RCC 7860 (cell line): ENCODE measurements at regions not wholly inside any gene's neighbourhood (a gene's known extent, or its start where the extent isn't known, plus 50 kb on each side); places are given as distances from the start of the nearest gene placed in this dataset.

Source experiments
- DNase-seq: peaks from one replicate; pipeline ENCODE4 v3.0.0-alpha.2; 2015; ENCODE audit warnings: low spot score
- FAIRE-seq: peaks from 2 replicates; lab custom pipeline; 2012; peaks lifted over from hg19 to GRCh38; lab: Jason Lieb, UNC

DNA sequence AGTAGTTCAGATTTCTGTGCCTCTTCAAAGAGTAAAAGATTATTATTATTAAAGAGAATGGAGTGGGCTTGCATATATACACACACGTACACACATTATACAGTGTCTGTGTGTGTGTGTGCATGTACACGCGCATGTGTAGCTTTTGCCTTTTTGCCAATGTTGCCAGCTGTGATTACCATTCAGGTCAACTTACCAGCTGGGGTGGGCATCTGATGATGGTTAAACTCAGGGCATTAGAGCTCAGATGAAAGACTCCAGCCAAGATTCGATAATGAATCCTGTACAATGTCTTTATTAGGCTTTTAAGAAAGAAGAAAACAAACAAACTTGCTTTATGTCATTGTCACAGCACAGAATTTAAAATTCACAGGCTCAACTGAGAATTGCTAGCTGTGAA, 296.5 kb upstream of the DMAC1 start:
- no peak for DNase-seq
- no peak for FAIRE-seq

DNA sequence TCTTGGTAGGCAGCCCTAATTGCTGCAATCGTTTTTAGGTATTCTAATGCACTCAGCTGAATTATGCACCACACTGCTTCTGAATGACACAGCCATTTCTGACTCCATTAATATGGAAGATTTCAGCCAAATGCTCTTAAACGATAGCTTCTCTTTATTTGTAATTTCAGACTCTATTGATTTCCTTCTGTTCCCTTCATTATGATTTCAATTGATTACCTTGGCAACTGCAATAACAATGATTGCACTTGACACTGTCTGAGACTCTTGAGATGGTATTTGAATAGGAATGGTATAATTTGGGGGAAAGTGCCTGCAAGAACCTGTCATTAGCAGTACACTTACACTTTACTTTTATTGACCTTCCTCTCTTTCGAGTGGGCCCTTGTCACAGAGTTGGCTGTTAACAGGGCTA, 296.1 kb upstream of the DMAC1 start:
- FAIRE-seq: no peak

DNA sequence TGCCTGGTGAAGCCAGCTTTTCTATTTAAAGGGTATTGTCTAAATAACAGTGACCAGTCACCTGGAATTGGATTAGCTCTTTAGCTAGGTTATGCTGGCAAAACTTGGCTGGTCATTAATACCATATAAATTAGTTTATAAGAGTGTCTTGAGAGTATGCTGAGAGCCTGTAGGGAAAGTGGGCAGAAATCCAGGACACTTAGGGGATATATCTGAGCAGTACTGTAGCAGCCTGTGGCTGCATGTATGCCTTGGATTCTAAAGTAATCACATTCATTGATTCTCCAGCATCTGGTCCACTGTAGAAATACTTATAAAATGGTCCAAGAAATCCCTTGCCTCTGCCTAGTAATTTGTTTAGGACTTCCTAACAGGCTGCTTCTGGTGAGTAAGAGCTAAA, 288.9 kb upstream of the DMAC1 start:
- no peak for FAIRE-seq
- no peak for DNase-seq

More for the DNA sequence above, 296.1 kb upstream of the DMAC1 start:
- no peak for DNase-seq

DNA sequence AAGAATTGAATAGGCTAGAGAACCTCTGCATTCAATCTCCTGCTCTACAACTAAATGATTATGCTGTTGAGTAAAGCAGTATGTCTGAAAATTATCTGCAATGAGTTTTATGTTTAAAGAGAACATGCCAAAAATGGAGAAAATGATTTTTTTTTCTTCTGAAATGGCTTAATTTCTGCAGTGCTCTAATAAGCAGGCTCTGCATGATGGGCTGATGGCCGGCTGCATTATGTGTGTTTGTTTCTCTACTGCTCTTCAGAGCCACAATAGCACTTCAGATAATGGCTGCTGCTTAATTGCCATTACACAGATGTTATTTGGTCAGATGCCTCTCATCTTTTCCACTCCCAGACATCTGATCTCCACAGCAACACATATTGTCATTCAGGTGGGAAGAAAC, 286.4 kb upstream of the DMAC1 start:
- FAIRE-seq (no peak), DNase-seq (no peak)

DNA sequence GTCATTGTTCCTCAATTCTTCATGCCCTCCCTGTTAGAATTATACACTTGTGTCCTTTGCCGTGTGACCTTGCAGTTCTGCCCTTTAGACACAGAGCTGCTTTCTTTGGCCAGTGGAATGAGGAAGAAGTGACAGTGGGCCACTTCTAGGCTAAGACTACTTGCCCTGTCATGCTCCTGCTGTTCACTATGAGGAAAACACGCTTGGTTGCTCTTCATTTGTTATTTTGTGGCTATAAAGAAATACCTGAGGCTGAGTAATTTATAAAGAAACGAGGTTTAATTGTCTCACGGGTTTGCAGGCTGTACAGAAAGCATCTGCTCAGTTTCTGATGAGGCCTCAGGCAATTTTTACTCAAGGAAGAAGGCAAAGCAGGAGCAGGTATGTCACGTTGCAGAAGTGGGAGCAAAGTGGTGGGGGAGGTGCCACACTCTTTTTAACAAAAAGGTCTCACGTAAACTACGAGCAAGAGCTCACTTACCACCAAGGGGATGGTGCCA, 279.1 kb upstream of the DMAC1 start:
- FAIRE-seq (no peak), DNase-seq (no peak)

DNA sequence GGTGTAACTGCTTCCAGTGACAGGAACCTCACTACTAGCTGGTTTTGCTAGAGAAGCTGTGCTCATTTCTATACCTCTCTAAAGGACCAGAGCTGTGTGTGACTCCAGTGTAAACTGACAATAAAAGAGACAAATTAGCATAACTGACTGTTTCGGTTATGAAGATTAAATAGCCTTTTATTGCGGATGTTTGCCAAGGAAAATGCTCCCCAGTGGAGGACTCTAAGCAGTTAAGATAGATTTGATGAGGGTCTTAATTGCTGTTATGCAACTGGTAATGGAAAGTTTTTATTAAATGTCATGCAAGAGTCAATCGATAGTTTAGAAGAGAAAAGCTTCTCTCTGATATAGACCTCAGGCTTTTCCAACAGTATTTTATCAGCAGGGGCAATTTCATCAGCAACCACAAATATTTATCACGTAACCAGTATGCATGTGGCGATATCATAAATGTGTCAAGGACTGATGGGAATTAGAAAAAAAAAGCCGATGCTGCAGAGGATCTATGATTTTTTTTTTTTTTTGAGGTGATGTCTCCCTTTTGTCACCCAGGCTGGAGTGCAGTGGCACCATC, 275.2 kb upstream of the DMAC1 start:
- DNase-seq (no peak), FAIRE-seq (no peak)

DNA sequence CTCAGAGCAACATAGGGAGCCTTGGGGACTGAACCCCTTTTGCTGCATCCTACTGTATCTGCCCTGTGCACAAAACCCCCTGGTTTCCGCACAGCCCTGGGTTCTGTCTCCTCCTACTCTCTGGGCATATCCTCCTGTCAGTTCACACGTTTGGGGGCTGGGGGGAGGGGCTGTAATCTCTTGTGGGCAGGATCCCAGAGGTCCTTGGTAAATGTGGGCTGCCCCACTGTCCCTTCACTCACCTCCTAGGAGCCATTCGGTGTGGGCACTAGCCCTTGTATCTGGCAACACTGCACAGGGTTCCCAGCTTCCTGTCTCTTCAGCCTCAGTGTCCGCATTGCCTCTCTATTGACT, 271.8 kb upstream of the DMAC1 start:
- FAIRE-seq (no peak), DNase-seq (no peak)

DNA sequence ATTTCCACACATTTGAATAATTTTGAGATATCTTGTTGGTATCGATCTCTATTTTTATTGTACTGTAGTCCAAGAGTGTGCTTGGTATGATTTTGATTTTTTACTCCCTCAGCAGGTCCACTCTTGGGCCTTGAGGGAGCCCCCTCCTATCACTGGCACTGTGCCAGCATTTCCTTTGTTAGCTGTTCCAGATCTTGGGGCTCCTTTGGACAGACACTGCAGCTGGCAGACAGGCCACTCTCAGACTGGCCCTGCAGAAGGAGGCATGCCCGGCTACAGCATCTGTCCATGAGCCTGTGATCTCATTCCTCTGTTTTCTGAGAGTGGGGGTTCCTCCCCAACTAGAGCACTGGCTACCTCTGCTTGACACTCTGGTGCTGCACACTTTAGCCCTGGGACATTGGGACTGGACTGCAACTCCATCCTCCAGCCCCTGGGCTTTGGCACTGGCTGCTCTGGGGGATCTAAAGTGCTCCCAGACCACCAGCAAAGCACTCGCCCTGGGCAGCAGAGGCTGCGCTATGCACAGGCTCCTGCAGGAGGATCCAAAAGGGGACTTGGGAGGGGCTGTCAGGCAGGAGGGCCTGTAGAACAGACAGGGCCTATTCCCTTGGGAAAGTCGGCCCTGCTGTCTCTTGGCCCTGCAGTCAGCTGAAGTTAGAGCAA, 271.3 kb upstream of the DMAC1 start:
- FAIRE-seq: no peak
- DNase-seq: no peak

DNA sequence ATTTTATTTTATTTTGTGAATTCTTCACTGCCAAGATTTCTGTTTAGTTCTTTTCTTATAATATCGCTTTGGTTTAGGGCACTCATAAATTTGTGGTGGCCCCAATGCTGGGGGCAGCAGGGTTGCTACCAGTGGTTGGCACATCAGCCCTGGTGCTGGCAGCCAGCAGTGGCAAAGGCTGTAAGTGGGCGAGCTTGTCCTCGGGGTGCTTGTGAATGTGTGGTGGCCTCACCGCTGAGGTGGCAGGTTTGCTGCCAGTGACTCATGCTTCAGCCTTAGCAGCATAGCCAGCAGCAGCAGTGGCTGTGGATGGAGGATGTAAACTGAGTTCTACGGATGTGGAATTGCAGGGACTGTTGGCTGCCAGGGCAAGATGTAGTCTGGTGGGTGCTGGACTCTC, 262.9 kb upstream of the DMAC1 start:
- no peak for FAIRE-seq
- no peak for DNase-seq

DNA sequence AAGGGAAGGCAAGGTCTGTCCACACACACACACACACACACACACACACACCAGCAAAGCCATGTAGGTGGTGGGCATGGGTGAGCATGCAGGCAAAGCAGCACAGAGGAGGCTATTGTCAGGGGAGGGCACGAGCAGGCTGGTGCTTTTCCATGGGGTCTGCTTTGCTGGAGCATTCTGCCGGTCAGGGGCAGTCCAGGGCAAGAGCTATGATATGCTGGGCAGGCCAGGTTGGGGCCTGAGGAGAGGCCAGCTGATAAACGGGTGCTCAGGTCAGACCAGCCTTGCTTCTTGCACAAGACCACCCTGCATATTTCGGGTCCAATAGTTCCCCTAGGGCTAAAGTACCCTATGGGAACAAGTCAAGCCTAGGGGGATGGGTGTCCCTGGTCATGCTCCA, 253.9 kb upstream of the DMAC1 start:
- no peak for DNase-seq
- no peak for FAIRE-seq

DNA sequence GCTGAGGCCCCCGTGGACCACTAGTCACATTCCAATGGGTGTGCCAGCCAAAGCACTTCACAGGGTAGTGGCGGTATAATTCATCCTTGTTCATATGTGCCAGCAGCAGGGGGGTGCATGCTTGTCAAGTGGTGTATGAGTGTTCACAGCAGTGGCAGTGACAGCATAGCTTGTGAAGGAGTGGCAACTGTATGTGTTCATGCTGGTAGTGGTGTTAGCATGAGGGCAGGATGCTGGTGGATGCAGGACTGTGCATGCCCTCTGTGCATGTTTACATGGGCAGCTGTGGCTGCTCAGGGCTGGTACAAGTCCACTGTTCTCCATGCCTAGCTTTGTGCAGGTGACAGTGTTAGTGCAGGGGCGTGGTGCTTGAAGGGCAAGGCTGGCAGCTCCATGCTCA, 253.4 kb upstream of the DMAC1 start:
- FAIRE-seq (no peak), DNase-seq (no peak)

DNA sequence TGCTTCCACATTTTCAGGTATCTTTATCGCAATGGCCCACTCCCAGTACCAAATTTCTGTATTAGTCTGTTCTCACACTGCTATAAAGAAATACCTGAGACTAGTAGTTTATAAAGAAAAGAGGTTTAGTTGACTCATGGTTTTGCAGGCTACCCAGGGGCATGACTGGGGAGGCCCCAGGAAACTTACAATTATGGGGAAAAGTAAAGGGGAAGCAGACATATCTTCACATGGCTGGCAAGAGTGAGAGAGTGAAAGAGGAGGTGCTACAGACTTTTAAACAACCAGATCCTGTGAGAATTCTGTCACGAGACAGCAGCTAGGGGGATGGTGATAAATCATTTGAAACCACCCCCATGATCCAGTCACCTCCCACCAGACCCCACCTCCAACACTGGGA, 238.2 kb upstream of the DMAC1 start:
- FAIRE-seq: no peak
- no peak for DNase-seq

DNA sequence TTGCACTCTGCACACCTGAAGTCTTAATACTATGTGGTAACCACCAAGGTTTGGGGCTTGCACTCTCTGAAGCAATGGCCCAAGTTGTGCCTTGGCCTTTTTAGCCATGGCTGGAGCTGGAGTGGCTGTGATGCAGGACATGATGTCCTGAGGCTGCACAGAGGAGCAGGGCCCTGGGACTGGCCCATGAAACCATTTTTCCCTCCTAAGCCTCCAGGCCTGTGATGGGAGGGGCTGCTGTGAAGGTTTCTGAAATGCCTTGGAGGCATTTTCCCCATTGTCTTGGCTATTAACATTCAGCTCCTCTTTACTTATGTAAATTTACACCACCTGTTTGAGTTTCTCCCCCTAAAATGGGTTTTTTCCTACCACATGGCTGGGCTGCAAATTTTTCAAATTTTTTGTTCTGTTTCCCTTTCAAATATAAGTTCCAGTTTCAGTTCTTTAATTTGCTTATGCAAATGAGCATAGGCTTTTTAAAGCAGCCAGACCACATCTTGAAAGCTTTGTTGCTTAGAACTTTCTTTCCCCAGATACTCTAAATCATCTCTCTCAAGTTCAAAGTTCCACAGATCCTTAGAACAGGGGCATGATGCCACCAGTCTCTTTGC, 237.4 kb upstream of the DMAC1 start:
- no peak for DNase-seq

DNA sequence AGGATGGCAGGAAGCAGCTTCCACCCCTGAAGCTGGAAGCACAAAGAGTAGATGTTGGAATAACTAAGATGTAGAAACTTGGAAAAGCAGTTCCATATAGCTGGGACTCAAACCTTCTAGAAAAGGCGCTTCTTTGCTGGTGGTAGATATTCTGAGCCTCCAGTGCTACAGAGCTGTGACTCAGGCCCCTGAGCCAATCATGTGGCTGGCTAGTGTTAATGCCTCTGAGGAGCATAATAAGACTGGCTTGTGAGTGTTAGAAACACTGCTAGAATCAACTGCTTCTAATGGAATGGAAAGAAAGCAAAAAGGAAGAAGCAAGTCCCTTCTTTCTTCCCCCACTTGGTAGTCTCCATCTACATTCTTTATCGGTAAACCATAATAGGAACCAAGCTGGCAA, 234.2 kb upstream of the DMAC1 start:
- DNase-seq (no peak), FAIRE-seq (no peak)

More for the DNA sequence above, 237.4 kb upstream of the DMAC1 start:
- FAIRE-seq: no peak

DNA sequence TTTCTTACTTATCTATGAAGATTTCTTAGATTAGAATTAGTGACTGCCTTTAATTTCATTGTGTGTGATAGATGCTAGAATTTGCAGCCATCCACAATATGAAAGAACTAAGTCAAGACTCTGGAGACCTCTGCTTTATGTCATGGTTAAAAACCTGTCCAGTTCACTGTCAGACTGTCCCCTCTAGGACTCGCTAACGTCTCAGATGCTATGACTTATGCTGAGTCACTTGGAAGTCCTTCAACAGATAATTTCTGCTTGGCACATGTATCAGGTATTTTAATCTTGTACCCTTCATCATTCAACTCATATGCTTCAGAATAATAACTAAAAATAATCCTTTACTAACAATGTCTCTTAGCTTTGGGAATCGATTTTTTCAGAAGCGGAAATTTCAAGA, 230.5 kb upstream of the DMAC1 start:
- DNase-seq (no peak), FAIRE-seq (no peak)

DNA sequence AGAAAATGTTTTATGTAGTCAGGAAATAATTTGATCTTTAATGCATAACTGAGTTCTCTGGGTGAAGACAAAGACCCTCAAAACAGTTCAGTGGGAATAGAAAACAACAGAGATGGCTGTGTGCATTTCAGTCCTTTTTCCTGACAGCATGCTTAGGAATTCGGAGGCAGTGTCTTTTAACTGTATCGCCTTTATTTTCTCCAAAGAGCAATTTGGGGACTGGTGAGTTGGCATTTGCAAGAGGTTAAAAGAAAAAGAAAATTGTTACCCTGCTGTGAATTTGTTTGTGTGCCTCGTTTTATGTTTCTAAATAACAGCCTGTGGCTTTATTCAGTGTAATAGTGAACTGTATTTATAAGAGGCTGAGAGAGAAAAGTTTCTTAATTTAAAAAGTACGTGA, 227.8 kb upstream of the DMAC1 start:
- FAIRE-seq: no peak
- DNase-seq: no peak

DNA sequence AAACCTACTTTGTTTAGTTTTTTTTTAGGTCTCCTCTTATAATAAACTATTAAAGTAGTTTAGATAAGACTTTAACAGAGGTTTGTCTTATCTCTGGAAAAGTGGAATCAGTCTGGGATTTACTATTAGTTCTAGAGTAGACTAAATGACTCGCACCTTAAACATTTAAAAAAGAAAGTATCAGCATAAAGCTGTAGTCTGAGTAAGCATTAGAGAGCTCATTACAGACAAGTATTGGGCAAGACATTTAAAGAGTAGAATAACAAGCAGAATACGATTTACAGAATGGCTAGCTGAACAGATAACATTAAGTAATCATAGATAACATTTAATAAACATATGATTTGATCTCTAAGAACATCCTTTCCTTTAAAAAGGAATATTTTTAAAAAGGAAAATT, 226.0 kb upstream of the DMAC1 start:
- DNase-seq (no peak), FAIRE-seq (no peak)

DNA sequence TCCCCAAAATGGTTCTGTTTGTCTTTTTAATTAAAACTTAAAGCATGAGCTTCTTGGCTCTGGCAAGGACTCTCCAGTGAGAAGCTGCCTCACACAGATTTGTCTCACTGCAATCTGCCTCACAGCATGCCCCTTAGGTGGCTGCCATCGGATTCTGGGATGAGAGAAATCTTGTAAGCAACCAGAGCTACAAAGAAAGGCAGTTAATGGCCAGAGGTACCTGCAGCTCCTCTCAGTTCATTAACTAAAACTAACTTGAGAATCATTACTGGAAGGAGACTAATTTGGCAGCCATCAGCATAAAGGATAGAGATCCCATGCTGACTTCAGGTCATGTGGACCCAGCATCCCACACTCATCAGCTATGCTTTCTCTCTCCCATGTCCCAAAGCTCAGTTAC, 220.6 kb upstream of the DMAC1 start:
- DNase-seq (no peak), FAIRE-seq (no peak)

DNA sequence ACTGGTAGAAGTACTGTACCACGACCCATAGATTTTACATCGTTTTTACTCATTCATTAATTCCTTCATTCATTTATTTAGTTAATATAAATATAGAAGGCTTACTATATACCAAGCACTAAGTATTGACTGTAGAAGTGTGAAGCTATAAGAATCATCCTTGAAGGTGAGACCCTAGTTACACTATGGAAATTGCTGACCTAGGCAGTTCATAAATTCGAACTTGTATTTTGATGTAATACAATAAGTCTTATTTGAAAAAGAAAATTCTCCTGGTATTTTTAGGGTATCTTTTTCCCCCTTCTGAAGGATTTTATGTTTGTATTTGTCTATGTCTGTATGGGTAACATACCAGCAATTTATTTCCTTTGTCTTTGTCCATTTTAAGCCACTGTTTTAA, 220.1 kb upstream of the DMAC1 start:
- no peak for DNase-seq
- FAIRE-seq: no peak

DNA sequence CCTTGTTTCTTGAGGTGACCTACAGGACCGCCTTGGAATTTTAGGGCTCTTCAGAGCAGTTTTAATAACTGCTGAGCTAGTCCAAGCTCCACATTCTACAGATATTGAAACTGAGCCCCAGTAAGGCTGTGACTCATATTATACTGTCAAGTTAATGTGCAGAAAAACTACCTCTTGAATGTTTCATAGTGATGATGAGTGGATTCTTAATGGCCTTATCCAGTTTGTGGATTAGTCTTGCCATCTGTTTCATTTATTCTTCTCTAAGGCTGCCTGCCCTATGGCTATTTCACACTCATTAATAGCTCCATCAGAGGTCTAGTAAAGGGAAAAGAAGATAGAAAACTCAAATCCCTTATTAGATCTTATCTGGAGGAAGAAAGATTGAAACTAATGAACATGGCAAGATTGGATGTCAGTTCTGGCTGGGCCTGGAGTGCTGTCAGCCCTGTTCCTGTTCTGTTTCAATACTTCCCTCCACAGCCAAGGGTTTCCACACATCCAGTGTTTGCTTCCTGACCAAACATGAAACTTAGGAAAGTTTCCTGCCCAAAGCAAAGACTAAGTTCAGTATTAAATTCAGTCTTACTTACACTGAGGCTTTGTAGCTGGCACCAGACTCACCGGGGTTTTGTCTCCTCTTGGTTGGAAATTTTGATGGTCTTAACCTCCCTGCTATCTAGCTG, 215.6 kb upstream of the DMAC1 start:
- FAIRE-seq (no peak), DNase-seq (no peak)

DNA sequence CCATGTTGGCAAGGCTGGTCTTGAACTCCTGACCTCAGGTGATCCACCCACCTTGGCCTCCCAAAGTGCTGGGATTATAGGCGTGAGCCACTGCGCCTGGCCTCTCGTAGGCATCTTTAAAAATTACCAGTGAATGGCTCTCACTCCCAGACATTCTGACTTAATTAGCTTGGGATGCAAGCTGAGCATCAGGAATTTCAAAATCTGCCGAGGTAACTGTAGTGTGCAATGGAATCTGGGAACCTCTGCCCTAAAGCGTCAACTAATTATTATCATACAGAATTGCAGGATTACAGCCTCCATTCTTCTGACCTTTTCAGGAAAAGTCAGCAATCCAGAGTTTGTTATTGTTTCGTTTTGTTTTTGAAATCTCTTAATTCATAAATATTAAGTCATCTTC, 213.4 kb upstream of the DMAC1 start:
- DNase-seq (no peak), FAIRE-seq (no peak)

DNA sequence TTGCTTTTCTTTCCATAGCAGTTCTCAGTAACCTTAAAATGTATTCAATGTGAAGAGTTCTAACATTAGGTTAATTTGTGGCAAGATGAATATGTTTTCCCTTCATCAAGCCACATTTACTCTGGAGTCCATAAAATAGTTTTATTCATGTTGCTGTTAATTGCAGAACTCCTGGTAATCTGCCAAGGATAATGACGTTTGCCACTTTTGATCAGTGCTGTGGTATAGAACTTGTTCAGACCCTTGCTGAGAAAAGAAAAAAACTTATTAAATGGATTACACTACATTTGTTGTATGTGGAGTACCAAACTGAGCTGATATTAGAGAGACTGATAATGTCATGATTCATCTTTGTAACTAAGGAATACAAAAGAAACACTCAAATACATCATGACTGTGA, 212.4 kb upstream of the DMAC1 start:
- no peak for DNase-seq
- FAIRE-seq: no peak
